ENCODE measurements at regions not wholly inside any gene's neighbourhood (a gene's known extent, or its start where the extent isn't known, plus 50 kb on each side); places are given as distances from the start of the nearest gene placed in this dataset.
"Not testable (repeated sequence)": the region's sequence is repeated elsewhere in the genome, so short reads cannot be mapped to it uniquely, and the experiment has no call there.

GRCh38 chr20:17834804-17835203 is 133.8 kb downstream of the SNX5 start:
- DNase-seq, result no peak

GRCh38 chr20:17833036-17833674 is 133.4 kb downstream of the BANF2 start:
- no peak for DNase-seq

- DNase-seq, result no peak
Observed at GRCh38 chr20:17832236-17832915, 132.6 kb downstream of the BANF2 start.

- no peak for DNase-seq
Observed at GRCh38 chr20:17828598-17829144, 128.9 kb downstream of the BANF2 start.

- DNase-seq, result no peak
Observed at GRCh38 chr20:17827759-17828559, 128.2 kb downstream of the BANF2 start.

GRCh38 chr20:17827079-17827478 is 127.3 kb downstream of the BANF2 start:
- no peak for DNase-seq

GRCh38 chr20:17825960-17826843 is 126.4 kb downstream of the BANF2 start:
- DNase-seq, result no peak

GRCh38 chr20:17825252-17825959 is 125.6 kb downstream of the BANF2 start:
- no peak for DNase-seq

GRCh38 chr20:17824676-17825251 is 125.0 kb downstream of the BANF2 start:
- DNase-seq, result no peak

GRCh38 chr20:17823409-17824144 is 123.8 kb downstream of the BANF2 start:
- DNase-seq, result no peak

GRCh38 chr20:17822540-17823408 is 123.0 kb downstream of the BANF2 start:
- DNase-seq, result no peak

- DNase-seq, result no peak
Observed at GRCh38 chr20:17822039-17822438, 122.3 kb downstream of the BANF2 start.

GRCh38 chr20:17821606-17822005 is 121.8 kb downstream of the BANF2 start:
- DNase-seq, result not testable (repeated sequence)

GRCh38 chr20:17819395-17820093 is 119.8 kb downstream of the BANF2 start:
- no peak for DNase-seq

- DNase-seq, result no peak
Observed at GRCh38 chr20:17818187-17818586, 118.4 kb downstream of the BANF2 start.

- DNase-seq, result no peak
Observed at GRCh38 chr20:17816804-17817587, 117.2 kb downstream of the BANF2 start.

- DNase-seq, result no peak
Observed at GRCh38 chr20:17811628-17811965, 111.8 kb downstream of the BANF2 start.
